ENCODE measurements at regions not wholly inside any gene's neighbourhood (a gene's known extent, or its start where the extent isn't known, plus 50 kb on each side); places are given as distances from the start of the nearest gene placed in this dataset.

GRCh38 chr7:136183981-136184380 is 206.8 kb upstream of the MTPN start:
- TF ChIP-seq MYC (IDR thresholded peaks at IDR 0.05; ENCODE audit: low read depth, low read length) (no peak), POLR2A (IDR thresholded peaks at IDR 0.05; ENCODE audit: extremely low read depth, insufficient read length) (no peak), CTCF (IDR thresholded peaks at IDR 0.05; ENCODE audit: low read depth, low read length) (no peak)

All from NB4 (cell line).